ENCODE measurements at regions not wholly inside any gene's neighbourhood (a gene's known extent, or its start where the extent isn't known, plus 50 kb on each side); places are given as distances from the start of the nearest gene placed in this dataset.

- Histone ChIP-seq H3K27me3 (peaks cover 0 to 22% of the 10 kb centered on the region in 2 donors), H3K4me1 (no peaks in the 10 kb centered on the region), H3K36me3 (no peaks in the 10 kb centered on the region), H3K27ac (no peak overlapping the region), H3K9me3 (no peaks in the 10 kb centered on the region), H3K4me3 (no peak overlapping the region)
- intact Hi-C loops (cut with DNase I), result no loop called here
- ATAC-seq (no peak), DNase-seq (no peak)
- TF ChIP-seq CTCF (IDR thresholded peaks at IDR 0.05), result no peak
Measured at GRCh38 chr9:117485176-117485575, 70.3 kb upstream of the ASTN2 start.

- DNase-seq (no peak), ATAC-seq (no peak)
- H3K27ac ChIP-seq, result no peak overlapping the region
- no peaks in the 10 kb centered on the region for H3K9me3 ChIP-seq
- no peaks in the 10 kb centered on the region for H3K4me1 ChIP-seq
- no peaks in the 10 kb centered on the region for H3K36me3 ChIP-seq
- peaks cover 0 to 11% of the 10 kb centered on the region in 2 donors for H3K27me3 ChIP-seq
- no peak for TF ChIP-seq CTCF (IDR thresholded peaks at IDR 0.05)
- no peak overlapping the region for H3K4me3 ChIP-seq
- intact Hi-C loops (cut with DNase I), result no loop called here
Measured at GRCh38 chr9:117480729-117481128, 65.9 kb upstream of the ASTN2 start.

- intact Hi-C loops (cut with DNase I), result no loop called here
- Histone ChIP-seq H3K9me3 (no peaks in the 10 kb centered on the region), H3K27ac (no peak overlapping the region), H3K4me3 (no peak overlapping the region), H3K27me3 (peaks cover 0 to 10% of the 10 kb centered on the region in 2 donors), H3K4me1 (no peaks in the 10 kb centered on the region), H3K36me3 (no peaks in the 10 kb centered on the region)
- DNase-seq, result no peak
- no peak for ATAC-seq
- no peak for TF ChIP-seq CTCF (IDR thresholded peaks at IDR 0.05)
Measured at GRCh38 chr9:117480253-117480652, 65.4 kb upstream of the ASTN2 start.

- Histone ChIP-seq H3K27me3 (no peaks in the 10 kb centered on the region), H3K4me1 (no peaks in the 10 kb centered on the region), H3K4me3 (no peak overlapping the region), H3K27ac (no peak overlapping the region), H3K36me3 (no peaks in the 10 kb centered on the region), H3K9me3 (no peaks in the 10 kb centered on the region)
- intact Hi-C loops (cut with DNase I), result no loop called here
- TF ChIP-seq CTCF (IDR thresholded peaks at IDR 0.05), result no peak
- no peak for DNase-seq
- no peak for ATAC-seq
Measured at GRCh38 chr9:117473293-117473692, 58.4 kb upstream of the ASTN2 start.

GRCh38 chr9:117470902-117471301 is 56.0 kb upstream of the ASTN2 start:
- H3K4me3 ChIP-seq, result no peak overlapping the region
- TF ChIP-seq CTCF (IDR thresholded peaks at IDR 0.05), result no peak
- H3K27ac ChIP-seq, result no peak overlapping the region
- no peaks in the 10 kb centered on the region for H3K4me1 ChIP-seq
- no peaks in the 10 kb centered on the region for H3K9me3 ChIP-seq
- ATAC-seq (no peak), DNase-seq (no peak)
- intact Hi-C loops (cut with DNase I), result no loop called here
- no peaks in the 10 kb centered on the region for H3K36me3 ChIP-seq
- H3K27me3 ChIP-seq, result no peaks in the 10 kb centered on the region

Measured in left lung (tissue), 4 donors.